LNCaP clone FGC (cell line): ENCODE measurements at regions not wholly inside any gene's neighbourhood (a gene's known extent, or its start where the extent isn't known, plus 50 kb on each side); places are given as distances from the start of the nearest gene placed in this dataset.
"Not testable (repeated sequence)": the region's sequence is repeated elsewhere in the genome, so short reads cannot be mapped to it uniquely, and the experiment has no call there.

Experiments
- DNase-seq: peaks from one replicate; pipeline ENCODE4 v3.0.0-alpha.2; 2011; ENCODE audit warnings: low read depth
- H3K4me3 ChIP-seq: 2 replicates; pipeline ENCODE4 v1.5.1; 2011; ENCODE audit warnings: mild to moderate bottlenecking, low read depth, low read length, control low read depth
- CTCF ChIP-seq: IDR thresholded peaks from 2 replicates; pipeline ENCODE4 v1.5.1; 2012; ENCODE audit warnings: mild to moderate bottlenecking; ENCODE audit not compliant: control insufficient read depth, insufficient read depth; ENCODE audit errors: extremely low read depth

- no peak for TF ChIP-seq CTCF
- H3K4me3 ChIP-seq = no peak overlapping the region
- no peak for DNase-seq
Measured at GRCh38 chrX:830532-830931, 199.9 kb downstream of the SHOX start.

- DNase-seq = no peak
- no peak for TF ChIP-seq CTCF
- H3K4me3 ChIP-seq = no peak overlapping the region
Measured at GRCh38 chrX:829145-829544, 198.6 kb downstream of the SHOX start.

GRCh38 chrX:828411-828959 is 197.9 kb downstream of the SHOX start:
- no peak for TF ChIP-seq CTCF
- no peak overlapping the region for H3K4me3 ChIP-seq

GRCh38 chrX:826448-826847 is 195.9 kb downstream of the SHOX start:
- DNase-seq = no peak
- no peak for TF ChIP-seq CTCF
- no peak overlapping the region for H3K4me3 ChIP-seq

More at GRCh38 chrX:828411-828959, 197.9 kb downstream of the SHOX start:
- no peak for DNase-seq

- DNase-seq = no peak
- no peak for TF ChIP-seq CTCF
Measured at GRCh38 chrX:825991-826390, 195.4 kb downstream of the SHOX start.

GRCh38 chrX:823073-823472 is 192.5 kb downstream of the SHOX start:
- DNase-seq, H3K4me3 ChIP-seq: not testable (repeated sequence)

More at GRCh38 chrX:825991-826390, 195.4 kb downstream of the SHOX start:
- H3K4me3 ChIP-seq = no peak overlapping the region

GRCh38 chrX:821327-822107 is 190.9 kb downstream of the SHOX start:
- no peak for DNase-seq
- TF ChIP-seq CTCF = no peak
- no peak overlapping the region for H3K4me3 ChIP-seq
